ENCODE measurements at regions not wholly inside any gene's neighbourhood (a gene's known extent, or its start where the extent isn't known, plus 50 kb on each side); places are given as distances from the start of the nearest gene placed in this dataset.

- no peaks in the 10 kb centered on the region for H3K36me3 Mint-ChIP-seq
- TF ChIP-seq, protein P1, sequence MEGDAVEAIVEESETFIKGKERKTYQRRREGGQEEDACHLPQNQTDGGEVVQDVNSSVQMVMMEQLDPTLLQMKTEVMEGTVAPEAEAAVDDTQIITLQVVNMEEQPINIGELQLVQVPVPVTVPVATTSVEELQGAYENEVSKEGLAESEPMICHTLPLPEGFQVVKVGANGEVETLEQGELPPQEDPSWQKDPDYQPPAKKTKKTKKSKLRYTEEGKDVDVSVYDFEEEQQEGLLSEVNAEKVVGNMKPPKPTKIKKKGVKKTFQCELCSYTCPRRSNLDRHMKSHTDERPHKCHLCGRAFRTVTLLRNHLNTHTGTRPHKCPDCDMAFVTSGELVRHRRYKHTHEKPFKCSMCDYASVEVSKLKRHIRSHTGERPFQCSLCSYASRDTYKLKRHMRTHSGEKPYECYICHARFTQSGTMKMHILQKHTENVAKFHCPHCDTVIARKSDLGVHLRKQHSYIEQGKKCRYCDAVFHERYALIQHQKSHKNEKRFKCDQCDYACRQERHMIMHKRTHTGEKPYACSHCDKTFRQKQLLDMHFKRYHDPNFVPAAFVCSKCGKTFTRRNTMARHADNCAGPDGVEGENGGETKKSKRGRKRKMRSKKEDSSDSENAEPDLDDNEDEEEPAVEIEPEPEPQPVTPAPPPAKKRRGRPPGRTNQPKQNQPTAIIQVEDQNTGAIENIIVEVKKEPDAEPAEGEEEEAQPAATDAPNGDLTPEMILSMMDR (IDR thresholded peaks at IDR 0.05; ENCODE audit: unreplicated experiment), result no peak
- H3K4me3 Mint-ChIP-seq, result no peak overlapping the region
- H3K9me3 Mint-ChIP-seq, result no peaks in the 10 kb centered on the region
- no peak for DNase-seq (ENCODE audit: low spot score in 2 of 2, unreplicated experiment in 2 of 2)
- peaks cover 34% of the 10 kb centered on the region for H3K4me1 Mint-ChIP-seq
- no peaks in the 10 kb centered on the region for H3K27me3 Mint-ChIP-seq (ENCODE audit: low read depth)
- H3K27ac Mint-ChIP-seq, result peak overlapping the region; percentile 2
Measured at GRCh38 chr10:29760138-29760900, 125.5 kb upstream of the SVIL start.

DNA sequence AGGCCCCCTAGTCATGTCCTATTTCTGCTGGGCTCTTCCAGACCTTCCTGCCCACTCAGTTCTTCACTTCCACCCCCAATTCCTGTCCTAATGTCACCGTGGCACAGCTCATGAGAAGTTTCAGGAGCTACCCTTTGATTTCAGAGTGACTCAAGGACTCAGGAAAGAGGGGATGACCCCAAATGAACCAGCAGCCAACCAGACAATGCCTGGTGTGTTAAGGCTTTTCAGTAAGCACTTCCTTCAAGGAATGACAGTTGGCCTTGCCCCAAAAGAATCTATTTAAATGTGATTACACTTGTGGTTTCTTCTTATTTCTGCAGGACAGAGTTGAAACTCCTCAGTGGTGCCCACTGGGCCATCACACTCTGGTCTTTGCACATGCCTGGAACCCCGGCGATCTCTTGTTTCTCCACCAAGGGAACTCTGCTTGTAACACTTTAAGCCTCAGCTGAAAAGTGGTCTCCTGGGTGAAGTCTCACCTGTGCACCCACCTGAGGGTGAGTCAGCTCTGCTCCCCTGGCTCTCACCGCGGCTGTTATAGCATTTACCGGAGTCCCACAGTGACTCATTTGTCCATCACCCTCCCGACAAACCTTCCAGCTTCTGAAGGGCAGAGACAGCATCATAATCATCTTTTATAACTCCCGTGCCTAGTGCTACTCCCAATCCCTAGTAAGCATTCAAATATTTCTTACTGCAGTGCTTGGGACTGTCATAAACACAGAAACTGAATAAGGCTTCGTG is 123.0 kb upstream of the SVIL start:
- no peak for DNase-seq (ENCODE audit: low spot score in 2 of 2, unreplicated experiment in 2 of 2)
- H3K36me3 Mint-ChIP-seq, result no peaks in the 10 kb centered on the region
- TF ChIP-seq, protein P1 (IDR thresholded peaks at IDR 0.05; ENCODE audit: unreplicated experiment), result no peak
- no peaks in the 10 kb centered on the region for H3K9me3 Mint-ChIP-seq
- H3K4me1 Mint-ChIP-seq, result peaks cover 27% of the 10 kb centered on the region
- H3K27ac Mint-ChIP-seq, result no peak overlapping the region
- H3K27me3 Mint-ChIP-seq (ENCODE audit: low read depth), result no peaks in the 10 kb centered on the region
- H3K4me3 Mint-ChIP-seq, result no peak overlapping the region

DNA sequence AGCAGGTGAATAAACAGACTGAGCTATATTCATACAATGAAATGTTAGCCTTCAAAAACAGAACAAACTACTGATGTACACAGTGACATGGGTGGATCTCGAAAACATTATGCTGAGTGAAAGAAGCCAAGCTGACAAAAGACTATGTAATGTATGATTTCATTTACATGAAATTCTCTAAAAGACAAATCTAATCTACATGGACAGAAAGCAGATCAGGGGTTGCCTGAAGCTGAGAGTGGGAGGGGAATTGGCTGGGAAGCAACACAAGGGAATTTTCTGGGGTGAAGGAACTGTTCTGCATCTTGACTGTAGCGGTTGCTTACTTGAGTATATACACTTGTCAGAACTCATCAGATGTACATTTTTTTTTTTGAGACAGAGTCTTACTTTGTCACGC is 121.7 kb upstream of the SVIL start:
- DNase-seq (ENCODE audit: low spot score in 2 of 2, unreplicated experiment in 2 of 2), result no peak
- Mint-ChIP-seq H3K9me3 (no peaks in the 10 kb centered on the region), H3K4me3 (no peak overlapping the region), H3K27ac (no peak overlapping the region), H3K4me1 (peaks cover 27% of the 10 kb centered on the region), H3K27me3 (ENCODE audit: low read depth) (no peaks in the 10 kb centered on the region), H3K36me3 (no peaks in the 10 kb centered on the region)
- TF ChIP-seq, protein P1 (IDR thresholded peaks at IDR 0.05; ENCODE audit: unreplicated experiment), result no peak

GRCh38 chr10:29753283-29753682 is 118.5 kb upstream of the SVIL start:
- Mint-ChIP-seq H3K4me3 (no peak overlapping the region), H3K9me3 (peaks cover 3% of the 10 kb centered on the region), H3K27ac (no peak overlapping the region), H3K36me3 (no peaks in the 10 kb centered on the region), H3K27me3 (ENCODE audit: low read depth) (no peaks in the 10 kb centered on the region), H3K4me1 (peaks cover 22% of the 10 kb centered on the region)
- TF ChIP-seq, protein P1 (IDR thresholded peaks at IDR 0.05; ENCODE audit: unreplicated experiment), result no peak
- no peak for DNase-seq (ENCODE audit: low spot score in 2 of 2, unreplicated experiment in 2 of 2)

- H3K27me3 Mint-ChIP-seq (ENCODE audit: low read depth), result no peaks in the 10 kb centered on the region
- peaks cover 15% of the 10 kb centered on the region for H3K4me1 Mint-ChIP-seq
- H3K27ac Mint-ChIP-seq, result no peak overlapping the region
- H3K36me3 Mint-ChIP-seq, result no peaks in the 10 kb centered on the region
- DNase-seq (ENCODE audit: low spot score in 2 of 2, unreplicated experiment in 2 of 2), result no peak
- peaks cover 3% of the 10 kb centered on the region for H3K9me3 Mint-ChIP-seq
- H3K4me3 Mint-ChIP-seq, result no peak overlapping the region
- TF ChIP-seq, protein P1 (IDR thresholded peaks at IDR 0.05; ENCODE audit: unreplicated experiment), result no peak
Measured at GRCh38 chr10:29751684-29752083, 116.9 kb upstream of the SVIL start.

Data from mesothelial cell of epicardium (in vitro differentiated cells).